Skeletal muscle tissue (tissue), 3 donors: ENCODE measurements at regions not wholly inside any gene's neighbourhood (a gene's known extent, or its start where the extent isn't known, plus 50 kb on each side); places are given as distances from the start of the nearest gene placed in this dataset.

ENCODE experiments used
- H3K27ac ChIP-seq: one replicate; pipeline ENCODE4 v1.7.0; 2013; ENCODE audit warnings: mild to moderate bottlenecking, low read depth, low read length, inconsistent platforms
- H3K27me3 ChIP-seq, 3 donors: one replicate each; pipeline ENCODE4 v1.7.0; 2013; ENCODE audit warnings: low read length in 3 of 3; ENCODE audit not compliant: control insufficient read depth in 3 of 3, insufficient read depth in 3 of 3
- H3K36me3 ChIP-seq, 3 donors: one replicate each; pipeline ENCODE4 v1.7.0; 2013; ENCODE audit warnings: low read length in 3 of 3; ENCODE audit not compliant: control insufficient read depth in 3 of 3, insufficient read depth in 3 of 3
- H3K4me1 ChIP-seq, 3 donors: one replicate each; pipeline ENCODE4 v1.7.0; 2013; ENCODE audit warnings: low read length in 3 of 3, mild to moderate bottlenecking in 3 of 3; ENCODE audit not compliant: control insufficient read depth in 3 of 3, insufficient read depth in 3 of 3
- H3K4me3 ChIP-seq, 3 donors: one replicate each; pipeline ENCODE4 v1.7.0; 2013; ENCODE audit warnings: low read length in 3 of 3
- H3K9ac ChIP-seq, 3 donors: one replicate each; pipeline ENCODE4 v1.7.0; 2013; ENCODE audit warnings: low read length in 3 of 3, mild to moderate bottlenecking in 3 of 3, moderate library complexity in 2 of 3, low read depth in 1 of 3
- H3K9me3 ChIP-seq, 3 donors: one replicate each; pipeline ENCODE4 v1.7.0; 2013; ENCODE audit warnings: low read length in 3 of 3; ENCODE audit not compliant: control insufficient read depth in 3 of 3
- donor health status: Osteomylitis.

DNA sequence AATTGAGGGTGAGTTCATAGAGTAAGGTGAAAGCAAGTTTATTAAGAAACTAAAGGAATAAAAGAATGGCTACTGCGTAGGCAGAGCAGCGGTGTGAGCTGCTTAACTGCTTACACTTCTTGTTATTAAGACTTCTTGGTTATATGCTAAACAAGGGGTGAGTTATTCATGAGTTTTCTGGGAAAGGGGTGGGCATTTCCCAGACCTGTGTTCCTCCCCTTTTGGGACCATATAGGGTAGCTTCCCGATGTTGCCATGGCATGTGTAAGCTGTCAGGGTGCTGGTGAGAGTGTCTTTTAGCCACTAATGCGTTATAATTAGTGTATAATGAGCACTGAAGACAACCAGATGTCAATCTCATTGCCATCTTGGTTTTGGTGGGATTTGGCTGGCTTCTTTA is 126.5 kb downstream of the ARSF start:
- Histone ChIP-seq H3K27ac (no peak overlapping the region), H3K36me3 (no peaks in the 10 kb centered on the region), H3K4me3 (no peak overlapping the region), H3K4me1 (no peaks in the 10 kb centered on the region), H3K9ac (no peak overlapping the region), H3K9me3 (no peaks in the 10 kb centered on the region), H3K27me3 (no peaks in the 10 kb centered on the region)

- no peak overlapping the region for H3K4me3 ChIP-seq
- no peaks in the 10 kb centered on the region for H3K9me3 ChIP-seq
- no peaks in the 10 kb centered on the region for H3K27me3 ChIP-seq
- no peaks in the 10 kb centered on the region for H3K4me1 ChIP-seq
- H3K9ac ChIP-seq = no peak overlapping the region
- no peaks in the 10 kb centered on the region for H3K36me3 ChIP-seq
- no peak overlapping the region for H3K27ac ChIP-seq
Measured at GRCh38 chrX:3166670-3167455, 125.6 kb downstream of the ARSF start.

DNA sequence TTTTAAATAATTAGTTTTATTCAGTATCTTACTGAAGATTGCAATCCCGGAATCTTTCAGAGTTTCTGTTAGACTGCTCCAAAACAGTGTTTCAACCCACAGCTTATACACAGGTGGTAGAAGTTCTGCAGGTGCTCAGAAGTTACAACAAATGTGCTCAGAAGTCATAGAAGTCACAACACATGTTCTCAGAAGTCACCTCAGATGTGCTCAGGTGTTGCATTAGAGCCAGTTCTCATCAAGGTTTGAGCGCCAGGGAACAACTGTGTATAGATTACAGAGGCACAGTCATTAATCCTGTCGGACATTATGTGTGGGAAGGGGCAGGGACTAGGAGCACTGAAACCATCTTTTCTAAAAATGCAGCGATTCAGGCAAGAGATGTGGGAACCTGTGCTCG is 124.5 kb downstream of the ARSF start:
- Histone ChIP-seq H3K9me3 (no peaks in the 10 kb centered on the region), H3K4me1 (no peaks in the 10 kb centered on the region), H3K27ac (no peak overlapping the region), H3K36me3 (no peaks in the 10 kb centered on the region), H3K27me3 (no peaks in the 10 kb centered on the region), H3K9ac (no peak overlapping the region), H3K4me3 (no peak overlapping the region)
